HG02943 (cell line): ENCODE measurements at regions not wholly inside any gene's neighbourhood (a gene's known extent, or its start where the extent isn't known, plus 50 kb on each side); places are given as distances from the start of the nearest gene placed in this dataset.
"Not testable (repeated sequence)": the region's sequence is repeated elsewhere in the genome, so short reads cannot be mapped to it uniquely, and the experiment has no call there.

ENCODE experiments used
- ATAC-seq: cut with Tn5 transposase; IDR thresholded peaks from one replicate; pipeline ENCODE4 v1.9.1; 2021; ENCODE audit warnings: mild to moderate bottlenecking, low read depth, moderate library complexity; ENCODE audit not compliant: unreplicated experiment

GRCh38 chr2:180705122-180705521, 275.3 kb upstream of the UBE2E3 start:
- ATAC-seq: no peak

- no peak for ATAC-seq
These were observed 280.6 kb upstream of the UBE2E3 start for GRCh38 chr2:180699657-180700361.

GRCh38 chr2:180698668-180699067, 281.7 kb upstream of the UBE2E3 start:
- no peak for ATAC-seq

GRCh38 chr2:180695586-180696401, 284.6 kb upstream of the UBE2E3 start:
- ATAC-seq: no peak

GRCh38 chr2:180694445-180695421, 285.7 kb upstream of the UBE2E3 start:
- ATAC-seq: no peak

GRCh38 chr2:180692322-180692721, 288.1 kb upstream of the UBE2E3 start:
- ATAC-seq: no peak

GRCh38 chr2:180691855-180692223, 288.6 kb upstream of the UBE2E3 start:
- ATAC-seq: not testable (repeated sequence)

- not testable (repeated sequence) for ATAC-seq
These were observed 289.1 kb upstream of the UBE2E3 start for GRCh38 chr2:180691186-180691854.

GRCh38 chr2:180690611-180691010, 289.8 kb upstream of the UBE2E3 start:
- no peak for ATAC-seq

- ATAC-seq: no peak
These were observed 297.5 kb upstream of the UBE2E3 start for GRCh38 chr2:180682871-180683270.

GRCh38 chr2:180679693-180680092, 300.7 kb upstream of the UBE2E3 start:
- ATAC-seq: no peak

GRCh38 chr2:180678625-180678972, 301.8 kb upstream of the UBE2E3 start:
- ATAC-seq: no peak

- no peak for ATAC-seq
These were observed 302.3 kb upstream of the UBE2E3 start for GRCh38 chr2:180677930-180678624.

- ATAC-seq: no peak
These were observed 303.2 kb upstream of the UBE2E3 start for GRCh38 chr2:180677200-180677599.

GRCh38 chr2:180676520-180677025, 303.8 kb upstream of the UBE2E3 start:
- ATAC-seq: no peak

- ATAC-seq: no peak
These were observed 305.2 kb upstream of the UBE2E3 start for GRCh38 chr2:180675170-180675569.

- no peak for ATAC-seq
These were observed 308.0 kb upstream of the UBE2E3 start for GRCh38 chr2:180672377-180672776.

GRCh38 chr2:180670302-180671003, 310.0 kb upstream of the UBE2E3 start:
- ATAC-seq: no peak

- no peak for ATAC-seq
These were observed 311.4 kb upstream of the UBE2E3 start for GRCh38 chr2:180669016-180669415.
